Fibroblast of mammary gland (primary cell): ENCODE measurements at regions not wholly inside any gene's neighbourhood (a gene's known extent, or its start where the extent isn't known, plus 50 kb on each side); places are given as distances from the start of the nearest gene placed in this dataset.

Experiments used
- DNase-seq: peaks from one replicate; pipeline ENCODE4 v3.0.0-alpha.2; 2010; ENCODE audit warnings: low read depth
- H3K4me3 ChIP-seq: 2 replicates; pipeline ENCODE4 v1.5.1; 2011; ENCODE audit warnings: low read depth, mild to moderate bottlenecking, low read length, moderate library complexity; ENCODE audit not compliant: control insufficient read depth
- TF ChIP-seq, protein P1 (sequence below): conservative IDR thresholded peaks from 2 replicates; pipeline ENCODE4 v1.5.1; 2011; ENCODE audit warnings: low read depth, low read length, inconsistent platforms; ENCODE audit not compliant: control insufficient read depth, insufficient read depth

DNA sequence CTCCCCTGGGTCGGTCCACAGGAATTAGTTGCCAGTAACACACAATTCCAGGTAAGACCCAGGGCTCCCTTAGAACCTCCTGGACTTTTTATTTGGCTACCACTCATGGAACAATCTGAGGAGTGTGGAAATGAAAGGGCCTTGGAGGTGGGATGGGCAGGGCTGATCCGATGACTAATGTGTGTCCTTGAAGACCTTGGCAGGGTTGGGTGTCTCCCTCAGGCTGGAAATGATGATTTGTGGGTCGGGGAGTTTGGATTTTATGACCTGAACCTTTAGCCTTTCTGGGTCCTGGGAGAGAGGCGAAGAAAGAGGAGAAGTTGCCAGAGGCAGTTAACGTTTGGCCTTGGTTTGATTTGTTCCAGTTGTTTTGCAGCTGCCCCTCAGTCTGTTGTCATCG lies 425.0 kb downstream of the MID1IP1 start:
- TF ChIP-seq, protein P1, sequence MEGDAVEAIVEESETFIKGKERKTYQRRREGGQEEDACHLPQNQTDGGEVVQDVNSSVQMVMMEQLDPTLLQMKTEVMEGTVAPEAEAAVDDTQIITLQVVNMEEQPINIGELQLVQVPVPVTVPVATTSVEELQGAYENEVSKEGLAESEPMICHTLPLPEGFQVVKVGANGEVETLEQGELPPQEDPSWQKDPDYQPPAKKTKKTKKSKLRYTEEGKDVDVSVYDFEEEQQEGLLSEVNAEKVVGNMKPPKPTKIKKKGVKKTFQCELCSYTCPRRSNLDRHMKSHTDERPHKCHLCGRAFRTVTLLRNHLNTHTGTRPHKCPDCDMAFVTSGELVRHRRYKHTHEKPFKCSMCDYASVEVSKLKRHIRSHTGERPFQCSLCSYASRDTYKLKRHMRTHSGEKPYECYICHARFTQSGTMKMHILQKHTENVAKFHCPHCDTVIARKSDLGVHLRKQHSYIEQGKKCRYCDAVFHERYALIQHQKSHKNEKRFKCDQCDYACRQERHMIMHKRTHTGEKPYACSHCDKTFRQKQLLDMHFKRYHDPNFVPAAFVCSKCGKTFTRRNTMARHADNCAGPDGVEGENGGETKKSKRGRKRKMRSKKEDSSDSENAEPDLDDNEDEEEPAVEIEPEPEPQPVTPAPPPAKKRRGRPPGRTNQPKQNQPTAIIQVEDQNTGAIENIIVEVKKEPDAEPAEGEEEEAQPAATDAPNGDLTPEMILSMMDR: no peak
- no peak overlapping the region for H3K4me3 ChIP-seq
- no peak for DNase-seq

DNA sequence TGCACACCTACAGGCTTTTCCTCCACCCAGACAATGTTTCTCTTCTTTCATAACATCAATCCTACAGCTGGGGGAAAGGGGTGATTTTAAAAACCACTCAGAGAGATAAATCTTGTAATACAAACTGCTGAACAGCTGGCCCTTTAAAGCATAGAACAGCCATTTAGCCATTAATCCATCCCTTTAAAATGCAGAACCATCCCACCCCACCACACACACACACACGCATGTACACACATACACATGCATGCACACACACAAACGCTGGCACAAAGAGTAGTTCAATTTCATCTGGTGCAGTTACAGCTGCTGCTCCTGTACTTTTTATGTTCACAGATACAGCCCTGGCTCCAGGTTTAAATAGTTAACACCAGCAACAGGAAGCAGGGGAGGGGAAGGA lies 426.1 kb downstream of the MID1IP1 start:
- DNase-seq: no peak
- TF ChIP-seq, protein P1: no peak
- no peak overlapping the region for H3K4me3 ChIP-seq

DNA sequence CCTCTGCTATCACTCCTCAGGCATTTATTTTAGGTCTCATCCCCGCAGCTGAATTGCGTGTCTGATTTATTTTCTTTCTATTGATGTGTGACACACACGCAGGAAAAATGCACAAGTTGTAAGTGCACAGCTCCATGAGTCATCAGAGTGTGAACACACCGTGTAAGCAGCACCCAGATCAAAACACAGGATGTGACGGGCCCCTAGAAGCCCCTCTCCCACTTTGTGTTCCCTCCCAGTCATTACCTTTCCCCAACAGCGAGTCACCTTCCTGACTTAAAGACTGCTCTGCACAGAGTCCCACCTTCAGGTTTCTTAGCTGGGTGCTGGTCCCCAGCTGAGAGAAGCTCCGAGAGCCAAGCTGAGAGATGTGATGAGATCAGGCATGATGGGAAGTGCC lies 436.7 kb downstream of the MID1IP1 start:
- TF ChIP-seq, protein P1: no peak
- DNase-seq: no peak
- H3K4me3 ChIP-seq: no peak overlapping the region

DNA sequence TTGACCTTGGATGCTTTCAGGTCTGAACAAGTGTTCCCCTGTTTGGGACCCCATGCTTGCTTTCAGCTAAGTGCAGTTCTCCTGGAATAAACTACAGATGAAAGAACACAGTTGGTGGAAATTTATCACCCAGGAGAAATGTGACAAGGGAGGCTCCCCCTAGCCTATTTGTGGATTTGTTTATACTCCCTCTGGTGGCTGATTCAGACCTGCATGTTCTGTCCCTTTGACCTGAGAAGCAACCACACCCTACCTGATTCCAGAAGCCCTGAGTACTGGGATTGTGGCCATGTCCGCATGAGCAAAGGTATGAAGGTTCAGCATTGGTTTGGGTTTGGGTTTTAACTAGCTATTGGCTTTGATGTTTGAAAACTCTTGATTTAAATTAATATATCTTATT lies 440.9 kb downstream of the MID1IP1 start:
- TF ChIP-seq, protein P1: peak; percentile 35
- peak; percentile 19 for DNase-seq
- no peak overlapping the region for H3K4me3 ChIP-seq

DNA sequence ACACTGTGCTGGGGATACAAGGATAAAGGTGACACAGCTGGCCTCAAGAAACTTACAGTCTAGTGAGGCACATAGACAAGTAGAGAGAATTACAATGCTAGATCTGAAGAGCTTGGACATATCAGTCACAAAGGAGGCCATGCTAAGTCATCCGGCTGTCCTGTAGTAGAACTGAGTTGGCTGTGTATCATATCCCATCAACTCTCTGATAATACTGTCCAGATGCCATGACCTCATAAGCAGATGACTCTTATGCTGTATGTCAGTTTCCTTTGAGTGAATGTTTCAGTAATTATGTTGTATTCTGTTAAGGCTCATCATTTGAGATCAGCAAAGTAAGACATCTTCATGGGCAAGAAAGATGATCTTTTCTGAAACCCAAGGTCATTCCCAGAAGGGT lies 442.9 kb downstream of the MID1IP1 start:
- H3K4me3 ChIP-seq: no peak overlapping the region
- TF ChIP-seq, protein P1: no peak
- DNase-seq: peak; percentile 32

DNA sequence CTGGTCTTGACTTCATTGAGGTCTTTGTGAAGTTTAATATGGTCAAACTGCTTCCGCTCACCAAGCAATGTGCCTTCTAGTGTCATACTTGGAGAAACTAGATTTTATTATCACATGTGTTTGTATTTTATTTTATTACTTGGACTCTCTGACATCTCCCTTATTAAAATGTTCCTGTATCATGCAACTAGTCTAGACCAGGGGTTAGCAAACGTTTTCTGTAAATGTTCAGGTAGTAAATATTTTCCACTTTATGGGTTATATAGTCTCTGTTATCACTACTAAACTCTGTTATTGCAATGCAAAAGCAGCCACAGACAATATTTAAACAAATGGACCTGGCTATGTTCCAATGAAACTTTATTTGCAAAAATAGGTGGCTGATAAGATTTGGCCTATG lies 443.8 kb downstream of the MID1IP1 start:
- H3K4me3 ChIP-seq: no peak overlapping the region
- no peak for DNase-seq
- TF ChIP-seq, protein P1: no peak

DNA sequence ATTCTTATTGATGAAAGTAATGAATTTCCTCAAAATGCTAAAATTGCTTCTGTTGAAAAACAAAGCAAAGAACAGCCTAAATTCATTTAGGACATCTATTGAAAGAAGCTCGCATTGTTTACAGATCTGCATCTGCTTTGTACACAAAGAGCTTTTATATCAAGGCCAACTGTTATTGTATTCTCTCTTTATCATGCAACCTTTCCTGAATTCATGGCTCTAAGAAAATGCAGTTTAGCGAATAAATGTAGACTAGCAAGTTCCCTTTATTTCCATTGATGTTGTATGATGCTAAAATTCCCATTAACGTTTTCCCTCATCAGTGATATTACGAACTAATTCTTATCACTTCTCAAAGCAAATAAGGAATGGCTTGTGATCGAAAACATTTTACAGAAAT lies 446.3 kb downstream of the MID1IP1 start:
- no peak overlapping the region for H3K4me3 ChIP-seq
- TF ChIP-seq, protein P1: no peak
- DNase-seq: no peak
